ENCODE measurements at regions not wholly inside any gene's neighbourhood (a gene's known extent, or its start where the extent isn't known, plus 50 kb on each side); places are given as distances from the start of the nearest gene placed in this dataset.

DNA sequence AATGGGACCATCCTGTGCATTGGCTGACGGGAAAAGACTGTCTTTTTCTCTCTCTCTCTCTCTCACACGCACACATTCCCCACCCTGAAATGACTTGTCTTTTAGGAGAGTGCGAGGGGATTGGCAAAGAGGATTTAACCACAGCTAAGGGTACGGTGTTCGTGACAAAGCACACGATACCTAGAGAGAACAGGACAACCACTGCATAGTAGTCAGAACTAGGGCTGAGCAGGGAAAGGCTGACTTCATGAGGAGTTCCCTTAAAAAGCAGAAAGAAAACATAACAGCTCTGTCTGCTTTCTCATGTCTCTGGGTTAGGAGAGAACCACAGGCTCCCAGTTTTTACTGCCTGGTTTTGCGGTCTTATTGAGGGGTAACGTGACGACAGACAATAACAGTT is 742.8 kb upstream of the SOX9 start:
- DNase-seq: no peak

DNA sequence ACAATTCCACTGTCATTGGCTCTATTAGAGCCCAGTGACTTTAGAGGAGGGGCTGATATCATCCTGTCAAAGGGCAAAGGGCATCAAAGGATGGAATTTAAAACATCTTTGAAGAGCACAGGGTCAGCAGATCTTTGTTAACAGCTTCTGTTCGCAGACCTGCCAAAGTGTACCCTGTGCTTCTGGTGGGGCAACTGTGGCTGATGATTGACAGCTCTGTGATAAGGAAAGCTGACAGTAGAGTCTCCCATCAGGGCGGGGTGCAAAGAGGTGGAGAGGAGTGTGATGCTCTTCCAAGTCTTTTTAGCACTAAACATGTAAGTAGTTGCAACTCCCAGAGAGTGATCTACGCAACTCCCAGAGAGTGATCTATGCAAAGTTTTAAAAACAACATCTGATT is 742.1 kb upstream of the SOX9 start:
- no peak for DNase-seq

DNA sequence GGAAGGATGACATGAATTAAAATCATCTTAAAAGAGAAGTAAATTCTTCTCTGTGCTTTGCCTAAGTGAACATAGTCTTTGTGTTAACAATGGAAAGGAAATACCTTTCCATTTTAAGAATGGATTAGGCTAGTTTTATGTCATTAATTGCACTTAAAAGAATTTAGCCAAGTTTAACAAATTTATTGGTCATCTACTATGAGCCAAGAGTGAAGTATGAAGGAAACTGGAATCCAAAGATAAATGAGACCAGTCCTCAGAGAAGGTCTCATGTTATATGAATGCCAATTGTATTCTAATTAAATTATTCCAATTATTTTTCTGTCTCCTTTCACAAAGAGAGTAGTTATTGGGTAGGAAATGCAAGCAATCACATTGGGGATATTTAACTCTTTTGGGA is 741.3 kb upstream of the SOX9 start:
- no peak for DNase-seq

DNA sequence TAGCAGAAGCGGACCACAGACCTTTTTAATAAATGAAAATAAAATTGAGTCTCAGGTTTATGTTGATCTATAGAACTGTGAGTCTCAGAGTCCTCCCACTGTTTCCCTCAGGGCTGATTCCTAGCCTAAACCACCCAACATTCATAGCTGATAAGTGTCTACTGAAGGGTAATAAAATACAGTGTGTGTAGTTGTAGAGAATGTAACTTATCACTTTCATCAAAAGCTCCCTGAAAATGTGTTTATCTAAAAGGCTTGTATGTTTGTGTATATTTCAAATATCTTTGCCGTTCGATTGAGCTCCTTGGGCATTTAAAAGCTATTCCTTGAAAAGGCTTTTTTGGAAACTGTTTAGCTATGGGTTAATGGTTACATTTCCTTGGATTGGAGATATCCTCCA is 740.3 kb upstream of the SOX9 start:
- no peak for DNase-seq

DNA sequence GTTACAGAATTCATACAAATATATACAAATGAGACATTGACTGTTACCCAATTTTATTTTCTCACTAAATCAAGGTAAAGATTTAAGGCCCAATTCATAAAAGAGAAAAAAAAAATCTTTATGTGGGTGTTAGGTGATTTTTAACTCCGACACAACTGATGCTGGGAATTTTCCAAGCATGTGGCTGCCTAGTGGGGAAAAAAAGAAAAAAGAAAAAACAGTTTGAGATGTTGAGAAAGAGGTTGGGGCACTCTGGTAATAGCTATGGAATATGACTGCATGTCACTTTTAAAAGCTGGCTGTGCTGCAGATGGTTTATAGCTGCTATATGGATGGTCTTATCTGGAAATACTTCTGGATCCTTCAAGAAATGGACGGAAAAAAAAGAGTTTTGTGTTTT is 739.9 kb upstream of the SOX9 start:
- no peak for DNase-seq

DNA sequence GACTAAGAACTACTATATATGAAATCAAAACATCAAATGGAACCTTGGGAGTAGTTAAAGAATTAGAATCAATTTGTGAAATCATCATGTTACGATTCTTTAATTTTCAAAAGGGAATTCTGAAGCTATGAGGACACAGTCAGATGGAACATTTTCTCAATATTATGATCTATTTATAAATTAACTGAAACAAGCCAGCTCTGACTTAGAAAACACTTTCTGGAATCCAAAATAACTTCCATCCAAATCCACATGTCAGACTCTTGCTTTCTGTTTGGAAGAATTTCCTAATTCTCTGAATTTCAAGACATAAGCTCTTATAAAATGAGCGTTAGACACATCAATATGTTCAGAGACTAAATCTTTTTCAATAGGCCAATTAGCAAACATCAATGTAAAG is 737.7 kb upstream of the SOX9 start:
- DNase-seq: no peak

DNA sequence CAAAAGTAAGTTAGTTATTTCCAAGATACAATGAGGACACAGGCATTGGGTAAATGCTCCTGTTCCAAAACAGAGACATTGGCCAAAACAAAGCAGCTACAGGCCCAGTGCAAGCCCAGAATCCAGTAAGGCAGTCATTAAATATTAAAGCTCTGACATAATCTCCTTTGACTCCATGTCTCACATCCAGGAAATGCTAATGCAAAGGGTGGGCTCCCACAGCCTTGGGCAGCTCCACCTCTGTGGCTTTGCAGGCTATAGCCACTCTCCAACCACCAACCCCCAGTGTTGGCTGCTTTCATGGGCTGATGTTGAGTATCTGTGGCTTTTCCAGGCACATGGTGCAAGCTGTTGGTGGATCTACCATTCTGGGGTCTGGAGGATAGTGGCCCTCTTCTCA is 733.4 kb upstream of the SOX9 start:
- no peak for DNase-seq

DNA sequence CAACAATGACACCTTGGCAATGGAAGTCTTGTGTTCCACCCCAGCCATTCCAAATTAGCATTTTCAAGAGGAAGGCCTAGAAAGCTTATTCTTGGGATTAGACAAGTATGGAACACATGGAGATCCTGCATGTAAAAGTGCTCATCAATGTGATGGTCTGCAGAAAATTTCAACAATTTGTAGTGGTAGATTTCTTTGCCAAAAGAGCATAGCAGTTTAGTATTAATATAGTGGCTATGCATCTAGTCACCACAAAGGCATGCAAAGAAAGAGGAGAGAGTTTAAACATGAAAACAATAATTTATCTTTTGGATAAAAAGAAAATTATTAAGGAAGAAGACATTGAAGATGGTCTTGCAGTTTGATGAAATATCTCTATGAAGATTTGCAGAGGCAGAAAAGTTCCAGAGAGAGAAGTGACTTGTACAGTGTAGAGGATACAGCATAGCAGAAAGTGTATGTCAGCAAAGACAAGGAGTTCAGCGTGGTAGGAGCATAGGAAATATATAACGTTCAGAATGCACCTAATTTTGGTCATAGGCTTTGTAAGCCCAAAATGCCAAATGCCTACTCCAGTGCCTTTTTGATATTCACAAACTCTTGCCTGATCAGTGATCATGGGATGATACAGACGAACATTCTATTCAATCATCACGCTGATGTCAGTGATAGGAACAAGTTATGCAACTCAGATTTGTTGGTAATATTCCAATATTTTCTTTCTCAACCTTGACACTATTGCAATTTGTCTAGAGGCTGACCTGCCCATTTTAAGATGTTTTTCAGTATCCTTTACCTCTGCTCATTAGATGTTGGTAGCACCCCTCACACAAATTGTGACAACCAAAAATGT is 727.9 kb upstream of the SOX9 start:
- DNase-seq: no peak

DNA sequence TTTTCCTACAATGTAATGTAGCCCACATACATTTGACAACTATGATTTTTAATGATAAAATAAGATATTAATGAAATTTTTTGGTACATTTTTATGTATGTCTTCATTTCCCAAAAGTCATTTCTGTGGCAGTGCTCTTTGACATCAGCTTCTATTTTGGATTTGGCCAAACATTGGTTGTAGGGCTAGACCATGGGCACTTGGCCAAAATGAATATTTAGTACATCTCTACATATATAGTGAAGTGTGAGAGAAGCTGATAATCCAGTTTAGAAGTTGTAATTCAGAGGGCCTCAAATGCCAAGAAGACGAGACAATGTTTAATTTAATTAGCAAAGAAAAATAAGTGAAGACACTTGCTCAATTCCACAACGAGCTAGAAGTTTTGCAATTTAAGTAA is 724.9 kb upstream of the SOX9 start:
- no peak for DNase-seq

DNA sequence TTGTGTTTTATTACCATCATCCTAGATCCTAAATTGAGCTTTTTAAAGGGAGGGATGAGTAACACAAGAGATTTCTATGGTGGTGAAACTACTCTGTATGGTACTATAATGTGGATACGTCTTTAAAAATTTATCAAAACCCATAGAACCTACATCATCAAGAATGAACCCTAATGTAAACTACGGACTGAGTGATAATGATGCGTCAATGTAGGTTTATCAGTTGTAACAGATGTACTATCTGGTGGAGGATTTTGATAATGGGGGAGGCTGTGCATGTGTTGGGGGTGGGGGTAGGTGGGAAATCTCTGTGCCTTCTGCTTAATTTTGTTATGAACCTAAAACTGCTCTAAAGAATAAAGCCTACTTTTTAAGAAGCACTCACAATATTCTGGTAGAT is 724.1 kb upstream of the SOX9 start:
- DNase-seq: no peak

DNA sequence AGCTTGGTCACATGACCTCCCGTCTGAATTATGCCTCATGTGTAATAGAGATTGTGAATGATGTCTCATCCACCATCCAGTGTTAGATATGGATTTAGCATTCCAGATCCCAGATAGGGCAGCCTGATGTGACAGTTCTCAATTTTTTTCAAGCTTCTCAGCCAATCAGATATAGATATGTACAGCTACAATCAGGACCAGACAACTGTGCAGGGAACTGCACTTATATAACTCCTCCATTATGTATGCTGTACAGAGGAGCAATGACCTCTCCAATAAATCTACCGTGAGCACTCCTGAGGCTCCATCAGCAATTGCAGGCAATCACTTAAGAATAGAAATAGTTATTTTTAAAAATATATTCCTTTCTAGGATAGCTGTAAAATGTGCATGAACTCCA is 722.8 kb upstream of the SOX9 start:
- no peak for DNase-seq

DNA sequence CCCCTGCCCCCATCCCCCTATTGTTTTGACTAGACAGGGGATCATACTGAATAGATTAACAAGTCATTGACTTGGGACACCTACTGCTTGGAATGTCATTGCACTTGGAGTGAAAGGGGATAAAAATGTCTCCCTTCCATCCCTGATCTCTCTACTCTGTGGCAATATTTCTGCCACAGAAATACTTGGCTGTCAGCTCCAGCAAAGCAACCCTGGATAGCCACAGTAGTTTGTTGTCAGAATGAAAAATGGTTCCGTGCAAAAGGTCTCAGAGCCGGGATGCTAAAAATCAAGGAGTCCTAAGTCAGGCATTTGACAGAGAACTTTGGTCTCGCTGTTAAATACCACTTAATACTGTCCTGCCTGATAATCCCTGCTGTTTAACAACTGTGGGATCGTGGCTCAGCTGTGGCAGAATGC is 722.0 kb upstream of the SOX9 start:
- DNase-seq: no peak

DNA sequence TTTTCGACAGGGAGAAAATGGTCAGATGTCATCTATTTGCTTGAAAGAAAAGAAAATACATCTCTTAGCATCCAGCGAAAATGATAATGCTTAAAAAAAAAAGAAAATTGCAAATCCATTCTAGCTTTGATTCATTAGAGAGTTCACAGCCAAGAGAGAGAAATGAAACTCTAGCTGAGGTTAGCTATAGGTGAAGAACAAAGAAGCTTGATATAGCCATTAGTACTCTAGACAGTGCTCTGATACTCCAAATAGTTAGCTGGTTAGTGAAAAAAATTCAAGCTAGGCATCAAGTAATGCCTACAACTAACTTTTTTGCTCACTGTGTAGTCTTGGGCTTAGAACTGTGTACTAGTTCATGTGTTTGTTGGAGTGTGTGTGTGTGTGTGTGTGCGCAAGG is 721.6 kb upstream of the SOX9 start:
- DNase-seq: no peak

DNA sequence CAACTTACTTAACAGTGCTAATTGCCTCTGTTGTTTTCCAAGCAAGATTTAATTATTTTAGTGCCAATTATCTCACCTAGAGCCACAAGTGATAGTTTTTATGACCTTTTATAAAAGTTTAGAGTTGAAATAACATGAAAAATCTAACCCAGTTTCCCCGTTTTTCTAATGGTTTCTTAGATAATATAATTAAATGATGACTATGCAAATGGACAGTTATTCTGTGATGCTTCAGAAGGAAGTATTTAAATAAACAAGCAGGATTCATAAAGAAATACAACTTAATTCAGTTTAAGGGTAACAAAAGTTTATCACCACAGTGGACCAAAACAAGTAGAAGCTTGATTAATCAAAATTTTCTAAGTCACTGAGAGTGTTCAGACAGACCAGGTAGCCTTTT is 721.2 kb upstream of the SOX9 start:
- no peak for DNase-seq

DNA sequence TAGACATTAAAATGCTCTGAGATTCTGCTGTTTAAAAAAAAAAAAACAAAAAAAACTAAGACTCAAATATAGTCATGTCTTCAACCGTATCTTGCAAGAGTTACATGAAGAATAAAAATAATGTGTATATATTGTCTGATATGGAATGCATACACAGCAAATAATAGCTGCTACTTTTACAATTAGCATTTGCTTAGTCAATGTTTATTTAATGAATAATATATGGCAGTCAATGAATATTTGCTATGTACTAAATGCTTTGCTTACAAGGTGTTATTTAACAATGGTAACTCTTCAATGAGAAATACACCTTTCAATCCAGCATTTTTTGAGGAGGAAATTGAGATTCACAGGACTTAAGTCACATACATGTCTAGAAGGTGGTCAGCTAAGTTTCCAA is 718.8 kb upstream of the SOX9 start:
- no peak for DNase-seq

DNA sequence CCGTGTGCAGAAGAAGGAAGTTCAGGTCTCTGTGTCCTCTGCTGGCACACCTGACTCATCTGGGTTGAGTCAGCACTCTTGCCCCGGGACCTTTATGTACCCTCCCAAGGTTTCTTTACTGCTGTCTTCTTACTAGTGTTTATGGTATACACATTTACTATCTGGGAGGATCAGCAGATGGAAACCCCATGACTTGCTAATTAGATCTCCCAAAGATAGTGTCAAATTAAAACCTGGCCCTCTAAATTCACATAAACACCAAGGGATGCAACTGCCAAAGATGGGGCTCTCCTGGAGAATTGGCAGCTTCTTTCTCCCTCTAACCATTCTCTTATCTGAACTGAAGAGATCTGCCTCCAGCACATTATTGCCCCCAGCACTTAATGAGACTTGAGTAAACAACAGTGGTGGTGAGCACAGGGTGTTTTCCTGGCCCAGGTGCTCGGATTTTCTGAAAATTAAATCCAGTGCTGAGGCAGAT is 718.1 kb upstream of the SOX9 start:
- peak; percentile 72 for DNase-seq

DNA sequence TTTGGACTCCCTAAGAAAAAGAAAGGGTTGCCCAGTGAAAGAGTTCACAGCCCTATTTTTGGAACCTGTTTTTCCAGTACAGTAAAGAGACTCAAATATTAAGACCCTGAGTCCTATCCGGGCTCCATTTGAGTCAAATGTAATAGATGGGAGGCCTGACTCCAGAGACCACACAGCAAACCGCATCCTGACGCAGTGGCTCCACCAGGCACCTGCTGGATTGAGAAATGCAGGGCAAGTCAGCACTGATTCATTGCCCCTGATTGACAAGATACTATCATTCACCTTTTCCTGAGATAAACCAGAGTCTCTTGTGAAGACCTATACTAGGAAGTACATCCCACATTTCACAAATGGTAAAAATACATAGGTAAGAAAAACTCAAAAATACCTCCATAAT is 715.7 kb upstream of the SOX9 start:
- no peak for DNase-seq

DNA sequence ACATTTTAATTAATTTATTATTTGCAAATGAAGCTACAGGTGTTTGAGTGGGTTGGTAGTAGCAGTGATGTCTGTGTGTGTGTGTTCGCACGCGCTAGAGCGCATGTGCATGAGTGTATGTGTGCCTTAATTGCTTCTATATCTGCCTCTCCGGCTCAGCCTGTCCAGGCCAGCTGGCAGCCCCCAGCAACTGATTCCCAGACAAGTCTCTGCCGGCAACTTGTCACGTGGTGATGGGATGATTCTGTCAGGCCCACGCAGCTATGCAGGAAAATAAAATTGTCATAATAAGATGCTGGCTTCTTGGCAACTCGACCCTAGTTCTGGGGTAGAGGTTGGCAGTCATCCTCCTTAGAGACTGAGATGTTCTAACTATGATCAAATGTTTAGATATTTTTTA is 712.8 kb upstream of the SOX9 start:
- DNase-seq: no peak

DNA sequence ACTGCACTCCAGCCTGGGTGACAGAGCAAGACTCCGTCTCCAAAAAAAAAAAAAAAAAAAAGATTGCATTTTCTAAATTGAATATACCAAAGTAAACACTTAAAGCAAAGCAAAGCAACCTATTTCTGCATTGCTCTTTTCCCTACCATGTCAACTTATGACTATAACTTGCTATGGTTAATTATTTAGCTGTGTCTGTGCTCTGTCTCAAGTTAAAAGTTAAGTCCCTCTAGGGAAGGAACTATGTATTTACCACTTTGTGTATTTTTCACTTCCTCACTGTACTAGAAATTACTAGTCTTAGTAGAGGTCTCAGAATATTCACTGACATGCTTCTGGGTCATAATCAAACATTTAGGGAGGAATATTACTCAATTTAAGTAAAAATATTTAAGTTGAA is 711.7 kb upstream of the SOX9 start:
- DNase-seq: no peak

DNA sequence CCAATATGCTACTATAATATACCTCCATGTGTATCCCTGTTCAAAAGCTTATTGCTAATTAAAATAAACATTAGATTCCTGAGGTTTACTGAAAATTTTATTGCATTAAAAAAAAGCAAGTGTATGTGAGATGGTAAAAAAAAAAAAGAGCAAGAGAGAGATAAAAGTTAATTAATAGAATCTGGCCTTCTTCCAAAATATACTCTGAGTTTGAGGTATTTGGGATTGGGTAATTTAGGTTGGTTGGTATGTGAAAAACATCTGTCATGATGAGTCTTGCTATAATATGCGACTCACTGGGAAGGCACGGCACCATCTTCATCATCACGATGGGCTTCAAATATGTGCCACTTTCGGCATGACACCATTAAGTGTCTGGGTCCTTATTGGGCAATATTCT is 711.1 kb upstream of the SOX9 start:
- peak; percentile 21 for DNase-seq

DNA sequence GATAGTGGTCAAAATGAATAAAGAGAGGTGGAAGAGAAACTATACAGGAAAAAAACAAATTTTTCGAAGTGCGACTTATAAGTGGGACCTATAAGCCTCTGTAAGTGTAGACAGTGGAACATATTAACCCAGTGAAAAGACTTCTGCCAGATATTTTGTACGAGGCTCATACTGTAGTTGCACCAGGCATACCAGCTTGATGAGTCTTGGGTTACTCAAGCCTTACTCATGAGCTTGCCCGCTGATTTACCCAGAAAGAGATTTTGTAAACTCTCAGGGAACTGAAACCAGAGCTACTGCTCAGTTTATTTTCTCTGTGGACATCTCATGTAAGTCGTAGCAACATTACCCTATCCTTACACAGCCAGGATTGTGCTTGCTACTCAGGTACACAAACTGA is 708.0 kb upstream of the SOX9 start:
- DNase-seq: no peak

DNA sequence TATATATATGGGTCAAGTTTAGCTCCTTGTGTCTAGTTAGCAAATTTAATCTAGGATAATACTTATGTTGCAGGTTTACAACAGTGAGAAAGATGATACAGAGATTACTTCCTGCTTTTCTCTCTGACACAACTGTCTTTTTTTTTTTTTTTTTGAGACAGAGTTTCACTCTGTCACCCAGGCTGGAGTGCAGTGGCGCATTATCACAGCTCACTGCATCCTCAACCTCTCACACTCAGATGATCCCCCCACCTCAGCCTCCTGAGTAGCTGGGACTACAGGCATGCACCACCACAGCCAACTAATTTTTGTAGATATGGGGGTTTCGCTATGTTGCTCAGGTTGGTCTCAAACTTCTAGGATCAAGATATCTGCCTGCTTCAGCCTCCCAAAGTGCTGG is 706.9 kb upstream of the SOX9 start:
- no peak for DNase-seq

DNA sequence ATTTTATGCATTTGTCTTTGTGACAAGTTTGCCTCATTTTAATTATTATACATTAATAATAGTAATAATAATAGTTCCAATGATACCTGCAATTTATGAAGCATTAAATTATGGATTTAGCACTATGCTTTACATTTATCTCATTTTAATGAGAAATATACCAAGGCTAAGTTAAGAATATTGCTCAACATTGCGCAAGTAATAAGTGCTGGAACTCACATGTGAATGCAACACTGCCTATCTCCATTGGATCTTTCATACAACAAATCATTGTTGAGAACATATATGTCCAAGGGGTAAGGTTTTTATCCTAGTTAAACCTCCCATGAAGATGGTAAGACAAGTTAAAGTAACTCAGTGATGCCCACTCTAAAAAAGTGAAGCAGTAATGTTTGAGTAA is 703.7 kb upstream of the SOX9 start:
- DNase-seq: no peak

DNA sequence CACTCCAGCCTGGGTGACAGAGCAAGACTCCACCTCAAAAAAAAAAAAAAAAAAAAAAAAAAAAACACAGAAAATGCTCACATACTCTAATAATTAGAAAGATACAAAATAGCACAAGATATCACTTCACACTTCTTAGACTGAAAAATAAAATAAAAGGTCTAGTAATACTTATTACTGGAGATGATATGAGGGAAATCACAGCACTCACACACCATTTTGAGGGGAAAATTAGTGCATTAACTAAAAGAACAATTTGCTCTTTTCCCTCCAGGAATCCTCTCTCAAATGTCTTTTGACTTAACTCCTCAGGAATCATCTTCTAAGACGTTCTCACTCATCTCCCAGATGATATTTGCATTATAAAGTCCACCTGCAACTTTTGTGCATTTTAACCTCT is 697.9 kb upstream of the SOX9 start:
- DNase-seq: no peak

DNA sequence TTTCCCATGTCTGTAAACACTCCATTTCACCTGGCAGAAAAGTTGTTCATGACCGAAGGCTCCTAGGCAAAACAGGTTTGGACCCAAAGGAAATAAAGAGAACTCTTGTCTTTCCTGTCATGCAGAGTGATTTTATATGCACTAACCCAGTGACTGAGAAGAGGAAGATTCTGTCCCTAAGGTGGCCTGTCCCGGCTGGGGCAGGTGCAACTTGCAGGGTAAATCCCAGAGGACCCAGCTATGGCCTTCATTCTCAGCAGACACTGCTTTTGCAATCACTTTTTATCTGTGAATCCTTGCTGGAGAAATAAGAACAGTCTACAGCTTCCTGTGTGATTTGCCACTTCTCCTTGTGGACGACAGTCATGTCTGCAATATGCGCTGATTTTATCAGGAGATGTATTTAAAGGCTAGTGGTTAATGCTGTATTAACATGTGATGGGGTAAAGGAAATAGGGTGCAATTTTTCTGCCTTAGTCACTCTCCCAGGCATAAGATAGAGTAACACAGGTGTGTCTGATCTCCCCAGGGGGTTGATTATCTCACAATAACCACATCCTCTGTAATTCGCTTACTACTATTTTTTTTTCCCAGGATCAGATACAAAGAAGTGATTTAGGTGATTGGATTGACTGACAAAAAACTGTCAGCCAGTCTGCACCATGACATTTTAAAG is 696.8 kb upstream of the SOX9 start:
- peak; percentile 51 for DNase-seq
